ENCODE measurements at regions not wholly inside any gene's neighbourhood (a gene's known extent, or its start where the extent isn't known, plus 50 kb on each side); places are given as distances from the start of the nearest gene placed in this dataset.

GRCh38 chr10:29908962-29909361, 150.4 kb downstream of the JCAD start:
- no peak for TF ChIP-seq CTCF (IDR thresholded peaks at IDR 0.05; ENCODE audit: low read length, missing control alignments)
- no peak overlapping the region for H3K4me3 ChIP-seq (replicated peaks; ENCODE audit: low read depth, low read length)
- peak; percentile 33 for DNase-seq (ENCODE audit: low read depth)

GRCh38 chr10:29900865-29901264, 158.5 kb downstream of the JCAD start:
- no peak overlapping the region for H3K4me3 ChIP-seq (replicated peaks; ENCODE audit: low read depth, low read length)
- TF ChIP-seq CTCF (IDR thresholded peaks at IDR 0.05; ENCODE audit: low read length, missing control alignments) = no peak

GRCh38 chr10:29897999-29898716, 161.2 kb downstream of the JCAD start:
- no peak overlapping the region for H3K4me3 ChIP-seq (replicated peaks; ENCODE audit: low read depth, low read length)
- no peak for TF ChIP-seq CTCF (IDR thresholded peaks at IDR 0.05; ENCODE audit: low read length, missing control alignments)
- no peak for DNase-seq (ENCODE audit: low read depth)

More at GRCh38 chr10:29900865-29901264, 158.5 kb downstream of the JCAD start:
- no peak for DNase-seq (ENCODE audit: low read depth)

GRCh38 chr10:29897430-29897829, 162.0 kb downstream of the JCAD start:
- TF ChIP-seq CTCF (IDR thresholded peaks at IDR 0.05; ENCODE audit: low read length, missing control alignments) = no peak
- H3K4me3 ChIP-seq (replicated peaks; ENCODE audit: low read depth, low read length) = no peak overlapping the region
- no peak for DNase-seq (ENCODE audit: low read depth)

- DNase-seq (ENCODE audit: low read depth) = peak; percentile 50
- no peak for TF ChIP-seq CTCF (IDR thresholded peaks at IDR 0.05; ENCODE audit: low read length, missing control alignments)
- no peak overlapping the region for H3K4me3 ChIP-seq (replicated peaks; ENCODE audit: low read depth, low read length)
Measured at GRCh38 chr10:29896053-29896452, 163.3 kb downstream of the JCAD start.

GRCh38 chr10:29895456-29895855, 163.9 kb downstream of the JCAD start:
- TF ChIP-seq CTCF (IDR thresholded peaks at IDR 0.05; ENCODE audit: low read length, missing control alignments) = no peak
- peak overlapping the region; percentile 11 for H3K4me3 ChIP-seq (replicated peaks; ENCODE audit: low read depth, low read length)
- DNase-seq (ENCODE audit: low read depth) = peak; percentile 95

- no peak for TF ChIP-seq CTCF (IDR thresholded peaks at IDR 0.05; ENCODE audit: low read length, missing control alignments)
- no peak for DNase-seq (ENCODE audit: low read depth)
- no peak overlapping the region for H3K4me3 ChIP-seq (replicated peaks; ENCODE audit: low read depth, low read length)
Measured at GRCh38 chr10:29888321-29888720, 171.1 kb downstream of the JCAD start.

Measured in fibroblast of pulmonary artery (primary cell).